PC-9 (cell line): ENCODE measurements at regions not wholly inside any gene's neighbourhood (a gene's known extent, or its start where the extent isn't known, plus 50 kb on each side); places are given as distances from the start of the nearest gene placed in this dataset.
"Not testable (repeated sequence)": the region's sequence is repeated elsewhere in the genome, so short reads cannot be mapped to it uniquely, and the experiment has no call there.

Source experiments
- BruUV-seq: library from RNA; stranded (reverse); fragments of 400-500 nt; replicated peaks from 2 replicates; lab custom pipeline; 2021; lab: Mats Ljungman, UMichigan
- CTCF ChIA-PET: fragments of 300-600 bp; sonication (Branson Sonifier 250); formaldehyde crosslinking; loops from one replicate; lab custom pipeline; 2022; ENCODE audit warnings: antibody characterized with exemption; lab: Charles Lee
- POLR2A ChIA-PET: fragments of 300-600 bp; sonication (Branson Sonifier 250); formaldehyde crosslinking; loops from one replicate; lab custom pipeline; 2022; ENCODE audit warnings: antibody characterized with exemption; ENCODE audit not compliant: unreplicated experiment; lab: Charles Lee
- DNase-seq, 2 experiments: peaks; one replicate each; pipeline versions ENCODE4 v3.0.0 to v3.0.0-alpha.2; 2015 to 2022; ENCODE audit warnings: mixed read lengths in 1 of 2
- H2AFZ ChIP-seq: fragments of 200-600 bp; sonication (generic); 2 replicates; pipeline ENCODE4 v1.8.1; 2017; ENCODE audit warnings: antibody characterized with exemption
- H3F3A ChIP-seq: fragments of 200-600 bp; sonication (generic); 2 replicates; pipeline ENCODE4 v1.8.1; 2017; ENCODE audit warnings: antibody characterized with exemption, mild to moderate bottlenecking, low read depth; ENCODE audit not compliant: insufficient read depth
- H3K27ac ChIP-seq: fragments of 200-600 bp; sonication (generic); 2 replicates; pipeline ENCODE4 v1.6.1; 2016; ENCODE audit warnings: mixed run types
- H3K27me3 ChIP-seq: fragments of 200-600 bp; sonication (generic); 2 replicates; pipeline ENCODE4 v1.6.1; 2016; ENCODE audit warnings: low read depth, mixed run types; ENCODE audit not compliant: insufficient read depth
- H3K36me3 ChIP-seq: fragments of 200-600 bp; sonication (generic); 2 replicates; pipeline ENCODE4 v1.6.1; 2016; ENCODE audit warnings: low read depth, mixed run types
- H3K4me1 ChIP-seq: fragments of 200-600 bp; sonication (generic); replicated peaks from 2 replicates; pipeline ENCODE4 v1.6.1; 2016; ENCODE audit warnings: mixed run types; ENCODE audit not compliant: insufficient read depth
- H3K4me2 ChIP-seq: fragments of 200-600 bp; sonication (generic); 2 replicates; pipeline ENCODE4 v1.6.1; 2017; ENCODE audit warnings: mixed run types
- H3K4me3 ChIP-seq: fragments of 200-600 bp; sonication (generic); 2 replicates; pipeline ENCODE4 v1.6.1; 2016; ENCODE audit warnings: mixed run types
- H3K79me2 ChIP-seq: fragments of 200-600 bp; sonication (generic); 2 replicates; pipeline ENCODE4 v1.6.1; 2017; ENCODE audit warnings: low read depth, mixed run types
- H3K9me2 ChIP-seq: fragments of 200-600 bp; sonication (generic); 2 replicates; pipeline ENCODE4 v1.8.1; 2017; ENCODE audit warnings: mild to moderate bottlenecking; ENCODE audit not compliant: insufficient read depth
- H3K9me3 ChIP-seq: fragments of 200-600 bp; sonication (generic); 2 replicates; pipeline ENCODE4 v1.8.1; 2016; ENCODE audit warnings: low read depth; ENCODE audit not compliant: insufficient read depth
- H4K20me1 ChIP-seq: fragments of 200-600 bp; sonication (generic); 2 replicates; pipeline ENCODE4 v1.8.1; 2017; ENCODE audit not compliant: insufficient read depth
- intact Hi-C: fragments of 100-400 bp; cut with micrococcal nuclease; formaldehyde crosslinking; loops from one replicate; pipeline ENCODE4 v1.10.0; 2022; ENCODE audit not compliant: unreplicated experiment

GRCh38 chr2:111263380-111264017 lies 142.8 kb downstream of the BCL2L11 start:
- H3K27ac ChIP-seq, H3K4me1 ChIP-seq, H4K20me1 ChIP-seq, H3K4me3 ChIP-seq, H3F3A ChIP-seq, H3K36me3 ChIP-seq, POLR2A ChIA-PET, H3K9me2 ChIP-seq, H3K9me3 ChIP-seq, DNase-seq, H2AFZ ChIP-seq, CTCF ChIA-PET, H3K27me3 ChIP-seq, H3K4me2 ChIP-seq, BruUV-seq, H3K79me2 ChIP-seq, intact Hi-C loops: not testable (repeated sequence)

DNA sequence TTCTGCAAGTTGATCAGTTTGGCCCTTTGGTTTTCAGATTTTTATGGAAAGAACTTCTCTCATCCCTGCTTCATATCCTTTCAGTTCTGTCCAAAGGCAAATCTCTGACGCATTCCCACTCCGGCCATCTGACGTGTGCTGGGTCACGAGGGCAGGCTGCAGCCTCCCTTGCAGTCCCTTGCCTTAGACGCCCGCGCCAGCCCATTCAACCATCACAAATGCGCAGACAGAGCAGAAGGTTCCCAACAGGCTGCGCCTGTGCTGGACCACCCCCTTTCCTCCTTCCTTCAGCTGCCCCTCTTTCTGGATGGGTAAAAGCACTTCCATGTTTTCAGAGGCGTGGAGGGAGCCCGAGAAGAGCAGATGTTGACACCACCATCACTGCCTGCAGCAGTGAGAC lies 144.2 kb downstream of the BCL2L11 start:
- H3K9me3 ChIP-seq, intact Hi-C loops, H3K27ac ChIP-seq, H3F3A ChIP-seq, H4K20me1 ChIP-seq, H3K27me3 ChIP-seq, BruUV-seq, H3K4me2 ChIP-seq, H3K4me1 ChIP-seq, H3K4me3 ChIP-seq, CTCF ChIA-PET, POLR2A ChIA-PET, H3K79me2 ChIP-seq, DNase-seq, H3K9me2 ChIP-seq, H3K36me3 ChIP-seq, H2AFZ ChIP-seq: not testable (repeated sequence)

DNA sequence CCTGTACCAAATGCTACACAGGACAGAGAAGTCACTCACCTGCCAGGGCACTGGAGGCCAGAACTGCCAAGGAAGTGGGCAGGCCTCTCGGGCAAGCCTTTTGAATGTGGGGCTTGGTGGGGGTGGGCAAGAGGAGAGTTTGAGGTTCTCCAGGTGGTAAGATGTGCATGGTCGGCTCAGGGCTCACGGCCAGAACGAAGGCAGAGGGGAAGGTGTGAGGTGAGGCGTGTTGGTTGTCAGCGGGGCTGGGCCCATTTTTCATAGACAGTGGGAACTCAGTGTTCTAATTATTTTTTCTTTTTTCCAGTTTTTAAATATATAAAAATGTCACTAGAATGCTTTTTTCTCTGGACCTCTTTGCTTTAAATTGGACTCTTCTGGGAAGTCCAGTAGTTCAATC lies 145.8 kb downstream of the BCL2L11 start:
- H3K36me3 ChIP-seq, DNase-seq, CTCF ChIA-PET, H3F3A ChIP-seq, H3K27me3 ChIP-seq, H3K9me2 ChIP-seq, POLR2A ChIA-PET, H3K4me1 ChIP-seq, H3K79me2 ChIP-seq, BruUV-seq, H3K4me2 ChIP-seq, intact Hi-C loops, H4K20me1 ChIP-seq, H3K9me3 ChIP-seq, H2AFZ ChIP-seq, H3K27ac ChIP-seq, H3K4me3 ChIP-seq: not testable (repeated sequence)

DNA sequence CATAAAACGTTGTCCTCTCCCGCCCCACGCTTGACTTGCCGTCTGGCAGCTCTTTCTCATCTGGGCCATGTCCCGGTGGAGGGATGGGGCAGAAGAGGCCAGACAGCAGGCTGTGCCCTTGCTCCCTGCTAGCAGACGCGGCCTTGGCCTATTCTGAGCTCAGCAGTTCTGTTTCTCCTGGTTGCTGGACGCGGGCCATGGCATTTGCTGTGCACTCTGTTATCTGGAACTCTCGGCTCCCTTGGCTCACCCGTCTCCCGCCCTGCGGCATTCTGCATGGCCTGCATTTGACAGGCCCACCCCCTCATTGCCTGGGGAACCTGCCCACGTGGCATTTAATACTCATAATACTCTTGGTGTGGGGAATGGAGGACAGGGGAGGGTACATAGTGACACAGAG lies 146.3 kb downstream of the BCL2L11 start:
- H3F3A ChIP-seq, intact Hi-C loops, H3K4me3 ChIP-seq, POLR2A ChIA-PET, H3K27ac ChIP-seq, H2AFZ ChIP-seq, CTCF ChIA-PET, H3K9me2 ChIP-seq, H3K36me3 ChIP-seq, H3K9me3 ChIP-seq, H4K20me1 ChIP-seq, H3K4me2 ChIP-seq, H3K27me3 ChIP-seq, H3K4me1 ChIP-seq, DNase-seq, H3K79me2 ChIP-seq, BruUV-seq: not testable (repeated sequence)

- H3K9me3 ChIP-seq, H3K9me2 ChIP-seq, CTCF ChIA-PET, H3K27me3 ChIP-seq, H2AFZ ChIP-seq, H3K79me2 ChIP-seq, H3K27ac ChIP-seq, H3K4me3 ChIP-seq, H3K36me3 ChIP-seq, DNase-seq, H4K20me1 ChIP-seq, BruUV-seq, POLR2A ChIA-PET, H3K4me2 ChIP-seq, H3F3A ChIP-seq, H3K4me1 ChIP-seq, intact Hi-C loops: not testable (repeated sequence)
Measured at GRCh38 chr2:111269761-111270323, 149.1 kb downstream of the BCL2L11 start.

GRCh38 chr2:111270569-111270968 lies 149.9 kb downstream of the BCL2L11 start:
- H3K27ac ChIP-seq, intact Hi-C loops, POLR2A ChIA-PET, H3K9me2 ChIP-seq, H3K36me3 ChIP-seq, H2AFZ ChIP-seq, BruUV-seq, H4K20me1 ChIP-seq, H3K4me1 ChIP-seq, H3K9me3 ChIP-seq, H3K4me2 ChIP-seq, CTCF ChIA-PET, H3K27me3 ChIP-seq, H3F3A ChIP-seq, DNase-seq, H3K4me3 ChIP-seq, H3K79me2 ChIP-seq: not testable (repeated sequence)

DNA sequence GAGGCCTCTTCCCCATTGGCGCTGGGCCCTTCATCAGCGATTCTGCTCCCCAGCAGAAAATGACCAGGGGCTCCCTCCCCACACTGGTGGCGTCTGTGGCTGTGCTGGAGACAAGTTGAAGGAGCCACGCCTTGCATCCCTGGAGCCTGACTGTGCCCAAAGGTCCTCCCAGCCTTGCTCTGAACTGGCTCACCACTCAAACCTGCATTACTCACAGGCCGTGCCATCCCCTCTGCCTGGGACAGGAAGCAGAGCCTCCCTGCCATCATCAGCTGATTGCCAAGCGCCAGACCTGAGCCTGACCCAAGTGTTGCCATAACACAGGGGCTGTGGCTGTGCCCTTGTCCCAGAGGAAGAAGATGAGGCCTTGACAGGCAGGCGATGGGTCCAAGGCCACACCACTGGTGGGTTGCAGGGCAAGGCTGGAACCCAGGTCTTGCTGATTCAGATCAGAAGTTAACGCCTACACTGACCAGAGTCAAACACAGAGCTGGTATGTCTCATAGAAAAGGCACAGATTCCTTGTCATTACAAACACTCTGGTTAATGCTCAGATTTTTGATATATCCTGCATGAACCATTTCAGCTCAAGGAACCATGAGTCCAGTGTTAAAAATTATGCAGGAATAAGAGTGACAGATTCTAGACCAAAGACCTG lies 151.1 kb downstream of the BCL2L11 start:
- CTCF ChIA-PET, H3K4me3 ChIP-seq, H3K36me3 ChIP-seq, H3K4me2 ChIP-seq, H2AFZ ChIP-seq, H4K20me1 ChIP-seq, BruUV-seq, H3K27ac ChIP-seq, H3K4me1 ChIP-seq, DNase-seq, intact Hi-C loops, H3K9me3 ChIP-seq, H3K27me3 ChIP-seq, POLR2A ChIA-PET, H3K79me2 ChIP-seq, H3K9me2 ChIP-seq, H3F3A ChIP-seq: not testable (repeated sequence)
